ENCODE measurements at regions not wholly inside any gene's neighbourhood (a gene's known extent, or its start where the extent isn't known, plus 50 kb on each side); places are given as distances from the start of the nearest gene placed in this dataset.
A peak's percentile ranks its signal among the peaks of the same experiment; 100 is the strongest.

DNA sequence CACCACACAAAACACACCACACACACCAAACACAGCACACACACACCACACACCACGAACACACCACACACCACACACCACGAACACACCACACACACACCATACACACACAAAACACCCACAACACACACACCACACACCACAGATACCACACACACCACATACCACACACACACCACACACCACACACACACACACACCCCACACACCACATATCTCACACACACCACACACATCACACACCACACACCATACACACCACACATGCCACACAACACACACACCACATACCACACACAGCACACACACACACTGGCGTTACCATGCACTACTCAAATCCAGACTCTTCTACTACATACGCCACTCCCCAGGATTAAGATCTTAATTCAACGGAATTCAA, 118.9 kb upstream of the THBS2 start:
- Histone ChIP-seq H3K27ac (ENCODE audit: low read depth, low read length, poor library complexity, severe bottlenecking) (no peak overlapping the region), H3K36me3 (ENCODE audit: insufficient read depth, low read length, poor library complexity, severe bottlenecking) (no peaks in the 10 kb centered on the region), H3K4me3 (ENCODE audit: low read depth, low read length, poor library complexity, severe bottlenecking) (no peak overlapping the region), H3K27me3 (replicated peaks; ENCODE audit: insufficient read depth, low read depth, low read length, poor library complexity) (no peaks in the 10 kb centered on the region), H3K9me3 (ENCODE audit: low read depth, low read length, poor library complexity, severe bottlenecking) (no peaks in the 10 kb centered on the region), H3K4me1 (ENCODE audit: insufficient read depth, low read length, poor library complexity, severe bottlenecking) (no peaks in the 10 kb centered on the region)
- DNase-seq (ENCODE audit: low spot score) = no peak
- BruUV-seq (replicated peaks) = no TSS peak
- no peak for TF ChIP-seq EZH2 (IDR thresholded peaks at IDR 0.05; ENCODE audit: borderline replicate concordance, low read depth, low read length, poor library complexity, severe bottlenecking)
- no peak for TF ChIP-seq CTCF (conservative IDR thresholded peaks at IDR 0.05; ENCODE audit: low read depth, low read length)
- intact Hi-C loops (cut with micrococcal nuclease; ENCODE audit: unreplicated experiment) = no loop called here
- ChIA-PET CTCF (no interaction called here), POLR2A (ENCODE audit: low non-redundant PET) (no interaction called here)

DNA sequence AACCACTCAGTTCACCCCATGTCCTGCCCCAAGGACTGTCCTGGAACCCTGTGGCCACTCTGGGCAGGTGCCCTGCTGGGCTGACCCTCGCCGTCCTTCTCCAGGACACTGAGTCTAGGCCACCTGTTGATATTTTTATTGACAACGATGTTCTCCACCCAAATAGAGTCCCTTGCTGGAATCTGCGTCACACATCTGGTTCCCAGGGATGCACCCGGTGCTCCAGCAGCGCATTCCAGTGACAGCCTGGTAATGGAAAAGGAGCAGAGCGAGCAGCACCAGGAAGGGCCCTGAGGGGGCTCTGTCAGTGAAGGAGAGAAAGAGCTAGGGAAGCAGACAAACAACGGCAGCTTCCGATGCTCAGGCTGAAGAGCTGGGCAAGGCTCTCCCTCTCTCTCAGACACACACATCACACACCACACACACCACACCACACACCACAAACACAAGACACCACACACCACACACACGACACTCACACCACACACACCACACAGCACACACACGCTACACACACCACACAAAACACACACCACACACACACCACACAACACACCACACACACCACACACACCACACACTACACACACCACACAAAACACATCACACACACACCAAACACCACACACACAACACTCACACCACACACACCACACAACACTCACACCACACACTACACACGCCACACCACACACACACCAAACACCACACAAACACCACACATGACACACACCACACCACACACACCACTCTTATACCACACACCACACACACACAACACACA, 117.9 kb upstream of the THBS2 start:
- intact Hi-C loops (cut with micrococcal nuclease; ENCODE audit: unreplicated experiment) = no loop called here
- H3K4me3 ChIP-seq (ENCODE audit: low read depth, low read length, poor library complexity, severe bottlenecking) = no peak overlapping the region
- no TSS peak for BruUV-seq (replicated peaks)
- peak; percentile 65 for DNase-seq (ENCODE audit: low spot score)
- H3K9me3 ChIP-seq (ENCODE audit: low read depth, low read length, poor library complexity, severe bottlenecking) = no peaks in the 10 kb centered on the region
- ChIA-PET CTCF (interaction anchor here (0.6 to 0.7 kb wide), 2 partner anchors 10 to 1951 kb away, joined by 3 read pairs; no protein-coding TSS in a partner anchor), POLR2A (ENCODE audit: low non-redundant PET) (no interaction called here)
- no peak for TF ChIP-seq CTCF (conservative IDR thresholded peaks at IDR 0.05; ENCODE audit: low read depth, low read length)
- no peak for TF ChIP-seq EZH2 (IDR thresholded peaks at IDR 0.05; ENCODE audit: borderline replicate concordance, low read depth, low read length, poor library complexity, severe bottlenecking)
- H3K4me1 ChIP-seq (ENCODE audit: insufficient read depth, low read length, poor library complexity, severe bottlenecking) = no peaks in the 10 kb centered on the region
- H3K36me3 ChIP-seq (ENCODE audit: insufficient read depth, low read length, poor library complexity, severe bottlenecking) = no peaks in the 10 kb centered on the region
- H3K27me3 ChIP-seq (replicated peaks; ENCODE audit: insufficient read depth, low read depth, low read length, poor library complexity) = no peaks in the 10 kb centered on the region
- H3K27ac ChIP-seq (ENCODE audit: low read depth, low read length, poor library complexity, severe bottlenecking) = no peak overlapping the region

DNA sequence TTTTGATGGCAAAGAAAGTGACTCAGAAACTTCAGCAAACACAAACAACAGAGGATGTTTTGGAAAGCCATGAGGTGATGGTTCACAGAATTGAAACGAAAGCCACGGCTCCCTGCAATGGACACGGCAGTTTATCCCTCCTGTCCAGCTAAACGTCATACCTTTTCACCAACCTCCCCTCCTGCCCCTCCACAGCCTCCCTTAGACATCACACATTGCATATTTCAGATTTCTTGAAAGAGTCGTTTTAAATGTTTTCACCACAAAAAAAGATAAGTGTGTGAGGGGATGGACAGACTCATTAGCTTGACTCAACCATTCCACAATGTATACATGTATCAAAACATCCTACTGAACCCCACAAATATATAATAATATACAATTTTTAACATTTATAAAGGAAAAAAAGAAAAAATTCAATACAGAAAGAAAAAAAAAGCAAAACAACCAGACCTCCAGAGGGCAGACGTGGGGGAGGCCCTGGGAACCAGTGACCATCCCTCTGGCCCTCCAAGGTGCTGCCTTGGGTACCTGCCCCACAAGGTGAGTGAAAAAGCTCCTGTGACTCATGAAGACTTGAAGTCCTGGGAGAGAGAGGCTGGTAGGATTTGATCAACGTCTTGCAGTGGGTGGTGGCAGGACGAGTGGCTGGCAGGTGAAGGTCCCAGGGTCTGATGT, 117.2 kb upstream of the THBS2 start:
- CTCF ChIA-PET = interaction anchor here (0.6 to 0.7 kb wide), 2 partner anchors 10 to 1950 kb away, joined by 3 read pairs; no protein-coding TSS in a partner anchor
- TF ChIP-seq CTCF (conservative IDR thresholded peaks at IDR 0.05; ENCODE audit: low read depth, low read length) (no peak), EZH2 (IDR thresholded peaks at IDR 0.05; ENCODE audit: borderline replicate concordance, low read depth, low read length, poor library complexity, severe bottlenecking) (no peak)

More for the DNA sequence above, 117.2 kb upstream of the THBS2 start:
- Histone ChIP-seq H3K27ac (ENCODE audit: low read depth, low read length, poor library complexity, severe bottlenecking) (no peak overlapping the region), H3K27me3 (replicated peaks; ENCODE audit: insufficient read depth, low read depth, low read length, poor library complexity) (no peaks in the 10 kb centered on the region), H3K4me1 (ENCODE audit: insufficient read depth, low read length, poor library complexity, severe bottlenecking) (no peaks in the 10 kb centered on the region), H3K4me3 (ENCODE audit: low read depth, low read length, poor library complexity, severe bottlenecking) (no peak overlapping the region), H3K9me3 (ENCODE audit: low read depth, low read length, poor library complexity, severe bottlenecking) (no peaks in the 10 kb centered on the region), H3K36me3 (ENCODE audit: insufficient read depth, low read length, poor library complexity, severe bottlenecking) (no peaks in the 10 kb centered on the region)
- POLR2A ChIA-PET (ENCODE audit: low non-redundant PET) = no interaction called here
- BruUV-seq (replicated peaks) = no TSS peak
- intact Hi-C loops (cut with micrococcal nuclease; ENCODE audit: unreplicated experiment) = no loop called here
- no peak for DNase-seq (ENCODE audit: low spot score)

Measured in A673 (cell line).